Left cardiac atrium (tissue), 4 donors: ENCODE measurements at regions not wholly inside any gene's neighbourhood (a gene's known extent, or its start where the extent isn't known, plus 50 kb on each side); places are given as distances from the start of the nearest gene placed in this dataset.

Experiments used
- ATAC-seq, 2 donors: fragments of 200-7000 bp; cut with Tn5 transposase; one replicate each; pipeline ENCODE4 v1.9.1; 2020; ENCODE audit warnings: mild to moderate bottlenecking in 2 of 2, moderate library complexity in 2 of 2
- DNase-seq: peaks from one replicate; pipeline ENCODE4 v3.0.0-alpha.2; 2020
- intact Hi-C, 2 donors: fragments of 100-400 bp; cut with DNase I; formaldehyde crosslinking; loops; one replicate each; pipeline versions ENCODE4 v1.14.1 to v1.15.1; 2022 to 2023
- donor health status: DM: no; HTN: yes; CAD: no.
- donor health status: DM: no; HTN: yes; CAD: no; lungs with severe emphysema.
- donor health status: DM: yes; HTN: yes; CAD: no.
- donor health status: Dilated cardiomyopathy.

DNA sequence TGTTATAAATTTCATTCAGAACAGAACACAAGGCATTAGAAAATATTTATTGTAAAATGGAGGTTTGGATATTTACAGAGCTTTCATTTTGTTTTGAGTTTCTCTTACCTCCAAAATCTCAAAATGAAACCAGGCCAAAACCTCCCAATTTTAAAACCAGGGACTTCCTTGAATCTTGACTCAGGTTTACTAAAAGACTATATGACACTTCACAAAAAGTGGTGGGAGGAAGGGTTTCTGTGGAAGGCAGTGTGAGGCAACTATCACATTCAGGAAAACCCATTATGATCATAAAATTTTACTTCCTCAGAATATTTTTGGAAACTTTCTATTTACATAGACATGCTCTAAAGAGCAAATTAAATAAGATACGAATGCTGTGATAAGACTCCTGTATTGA, 205.8 kb upstream of the EOMES start:
- intact Hi-C loops, result no loop called here
- ATAC-seq (no peak), DNase-seq (no peak)

GRCh38 chr3:27930052-27930602, 208.0 kb upstream of the EOMES start:
- ATAC-seq (no peak), DNase-seq (no peak)
- intact Hi-C loops, result no loop called here

DNA sequence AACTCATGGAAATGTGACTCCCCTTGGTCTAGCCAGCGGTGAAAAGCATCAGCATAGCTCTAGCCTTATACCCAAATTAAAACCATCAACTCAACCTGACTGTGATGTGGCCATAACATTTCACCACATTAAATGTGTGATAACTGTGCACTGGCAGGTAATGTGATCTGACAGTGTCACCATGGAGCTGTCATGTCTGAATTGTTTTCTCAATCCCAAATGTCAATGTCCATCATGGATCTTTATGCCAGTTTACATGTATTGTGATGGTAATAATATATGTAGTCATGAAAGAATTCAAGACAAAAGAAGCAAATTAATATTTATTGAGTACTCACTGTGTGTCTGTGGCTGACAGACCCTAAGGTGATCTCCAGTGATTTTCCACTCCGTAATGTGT, 213.4 kb upstream of the EOMES start:
- intact Hi-C loops, result no loop called here
- ATAC-seq (no peak), DNase-seq (no peak)

DNA sequence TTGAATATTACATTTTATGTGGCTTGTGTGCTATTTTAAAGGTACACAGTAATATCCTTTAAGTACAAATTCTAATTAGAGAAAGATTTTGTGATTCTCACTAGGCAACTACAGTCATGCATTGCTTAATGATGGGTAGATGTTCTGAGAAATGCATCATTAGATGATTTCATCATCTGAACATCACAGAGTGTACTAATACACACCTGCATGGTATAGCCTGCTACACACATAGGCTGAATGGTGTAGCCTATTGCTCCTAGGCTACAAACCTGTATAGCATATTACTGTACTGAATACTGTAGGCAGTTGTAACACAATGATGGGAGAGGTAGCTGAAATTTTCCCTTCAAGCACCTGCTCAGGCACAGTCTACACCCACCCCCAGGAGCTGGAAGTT, 217.4 kb upstream of the EOMES start:
- ATAC-seq (no peak), DNase-seq (no peak)
- intact Hi-C loops, result no loop called here

DNA sequence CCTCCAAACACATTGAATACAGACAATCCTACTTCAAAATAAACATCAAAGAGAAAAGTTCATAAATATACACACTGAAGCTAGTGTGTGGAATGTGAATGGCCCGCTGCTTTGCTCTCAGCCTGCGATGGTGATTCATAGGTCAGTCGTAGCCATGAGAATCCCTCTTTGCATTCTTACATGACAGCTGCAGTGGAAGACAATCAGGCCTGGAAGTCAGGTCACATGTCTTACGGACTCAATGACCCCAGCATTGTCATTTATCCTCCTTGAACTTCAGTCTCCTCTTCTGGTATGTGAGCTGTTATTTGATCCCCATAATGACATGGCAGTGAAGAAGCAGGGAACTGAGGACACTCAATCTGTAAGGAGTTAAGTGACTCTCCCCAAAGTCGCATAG, 217.8 kb upstream of the EOMES start:
- ATAC-seq (no peak), DNase-seq (no peak)
- intact Hi-C loops, result no loop called here

DNA sequence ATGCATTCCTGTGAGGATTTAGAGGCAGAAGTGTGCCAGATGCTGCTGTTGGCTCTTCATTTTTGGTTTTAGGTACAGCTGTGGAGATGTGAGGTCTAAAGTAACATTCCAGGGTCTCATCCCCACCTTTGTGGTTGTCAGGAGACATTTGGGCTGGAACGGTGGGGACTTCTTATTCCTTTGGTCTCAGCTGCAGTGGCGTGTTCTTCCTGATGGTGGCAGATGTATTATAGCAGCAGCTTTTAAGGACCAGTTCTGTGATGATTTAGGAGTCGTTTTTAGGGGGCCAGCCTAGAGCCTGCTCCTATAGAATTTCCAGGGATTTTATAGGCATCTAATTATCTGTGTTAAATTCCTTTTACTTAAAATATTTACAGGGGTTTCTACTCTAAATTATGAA, 221.0 kb upstream of the EOMES start:
- DNase-seq (no peak), ATAC-seq (no peak)
- intact Hi-C loops, result no loop called here

GRCh38 chr3:27945229-27945628, 223.1 kb upstream of the EOMES start:
- intact Hi-C loops, result no loop called here
- no peak for ATAC-seq

GRCh38 chr3:27960133-27960532, 238.0 kb upstream of the EOMES start:
- intact Hi-C loops, result no loop called here
- ATAC-seq (no peak), DNase-seq (no peak)

More at GRCh38 chr3:27945229-27945628, 223.1 kb upstream of the EOMES start:
- no peak for DNase-seq

- ATAC-seq, result no peak
- no peak for DNase-seq
- intact Hi-C loops, result no loop called here
Observed at GRCh38 chr3:27963519-27963918, 241.4 kb upstream of the EOMES start.

- intact Hi-C loops, result no loop called here
- ATAC-seq (no peak), DNase-seq (no peak)
Observed at GRCh38 chr3:27971600-27971999, 249.5 kb upstream of the EOMES start.

- ATAC-seq (peak in 1 of 2 donors; percentile 29), DNase-seq (no peak)
- intact Hi-C loops, result no loop called here
Observed at GRCh38 chr3:27976933-27977332, 254.8 kb upstream of the EOMES start.

DNA sequence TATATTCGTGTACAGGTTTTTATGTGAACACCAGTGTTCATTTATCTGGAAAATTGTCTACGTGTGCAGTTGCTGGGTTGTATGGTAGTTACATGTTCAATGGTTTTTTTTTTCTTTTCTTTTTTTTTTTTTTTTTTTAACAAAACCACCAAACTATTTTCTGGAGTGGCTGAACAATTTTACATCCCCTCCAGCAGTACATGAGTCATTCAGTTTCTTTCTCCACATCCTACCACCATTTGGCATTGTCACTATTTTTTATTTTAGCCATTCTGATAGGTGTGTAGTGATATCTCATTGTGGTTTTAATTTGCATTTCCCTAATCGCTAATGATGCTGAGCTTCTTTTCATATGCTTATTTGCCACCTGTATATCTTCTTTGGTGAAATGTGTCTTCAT, 256.3 kb upstream of the EOMES start:
- no peak for DNase-seq
- intact Hi-C loops, result no loop called here
- ATAC-seq, result no peak

DNA sequence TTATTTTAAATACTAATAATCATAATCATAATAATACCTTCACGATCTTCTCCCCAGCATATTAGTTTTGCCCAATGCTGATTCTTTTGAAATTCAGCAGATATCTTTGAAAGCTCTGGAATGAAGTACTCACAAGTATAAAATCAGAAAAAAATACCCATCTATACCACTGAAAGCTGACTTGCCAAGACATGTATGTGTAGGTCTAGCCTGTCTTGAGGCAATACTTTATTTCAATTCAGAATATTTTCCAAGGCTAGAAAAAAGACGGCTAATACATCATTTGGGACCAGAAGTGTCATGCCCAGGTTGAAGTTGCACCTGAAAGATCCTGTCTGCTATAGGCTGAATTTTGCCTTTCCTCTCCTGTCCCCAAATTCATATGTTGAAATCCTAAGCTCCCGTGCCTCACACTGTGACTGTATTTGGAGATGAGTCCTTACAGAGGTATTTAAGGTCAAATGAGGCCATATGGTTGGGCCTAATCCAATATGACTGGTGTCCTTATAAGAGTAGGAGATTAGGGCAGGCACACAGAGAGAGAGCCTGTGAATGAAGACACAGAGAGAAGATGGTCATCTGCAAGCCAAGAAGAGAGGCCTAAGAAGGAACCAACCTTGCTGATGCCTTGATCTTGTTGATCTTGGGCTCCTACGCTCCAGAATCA, 255.9 kb upstream of the CMC1 start:
- intact Hi-C loops, result no loop called here
- no peak for DNase-seq
- ATAC-seq, result no peak

DNA sequence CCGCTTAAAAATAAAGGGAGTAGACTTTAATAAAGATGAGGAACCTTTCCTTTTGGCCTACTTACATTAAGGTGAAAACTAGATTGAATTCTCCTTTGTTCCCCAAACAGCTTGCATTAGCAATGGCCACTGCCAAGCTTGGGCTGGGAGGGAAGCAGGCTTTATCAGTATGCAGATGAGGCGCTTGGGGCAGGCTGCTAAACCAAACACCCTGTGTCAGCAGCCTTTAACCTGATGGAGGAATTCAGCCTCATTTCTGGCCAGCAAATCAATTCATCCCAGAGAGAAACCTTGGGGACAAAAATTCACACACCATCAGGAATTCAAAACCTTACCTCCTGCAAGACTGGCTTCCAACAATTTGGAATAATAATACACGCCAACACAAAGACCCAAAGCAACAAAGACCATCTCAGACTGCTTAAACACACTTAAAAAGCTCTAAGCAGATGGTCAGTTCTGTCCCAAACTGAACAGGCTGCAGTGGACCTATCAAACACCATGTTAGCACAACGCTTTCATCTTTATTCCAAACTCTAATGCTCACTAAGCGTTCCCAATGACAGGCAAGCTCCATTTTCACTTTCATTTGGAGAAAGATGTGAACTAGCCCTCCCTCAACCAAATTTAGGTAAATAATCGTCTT, 255.1 kb upstream of the CMC1 start:
- DNase-seq, result no peak
- ATAC-seq, result no peak
- intact Hi-C loops, result no loop called here

DNA sequence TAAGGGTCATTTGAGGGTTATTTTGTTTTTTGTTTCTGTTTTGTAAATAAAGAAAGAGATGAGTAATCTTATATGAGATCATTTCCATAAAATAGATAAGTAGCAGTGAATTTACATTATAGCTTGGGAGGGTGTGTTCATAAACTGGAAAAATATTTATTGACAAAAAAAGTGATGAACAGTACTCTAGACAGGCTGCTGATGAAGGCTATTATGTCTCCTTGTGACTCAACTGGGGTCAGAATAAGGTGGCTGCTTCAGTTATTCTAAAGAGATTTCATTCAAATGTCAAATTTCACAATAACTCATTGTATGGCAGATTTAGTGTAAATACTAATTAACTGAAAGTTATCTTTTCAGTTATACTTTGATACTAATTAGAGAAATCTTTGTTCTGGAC, 251.1 kb upstream of the CMC1 start:
- ATAC-seq (no peak), DNase-seq (no peak)
- intact Hi-C loops, result no loop called here

GRCh38 chr3:27990837-27991236, 250.6 kb upstream of the CMC1 start:
- DNase-seq (no peak), ATAC-seq (no peak)
- intact Hi-C loops, result no loop called here

- DNase-seq (no peak), ATAC-seq (no peak)
- intact Hi-C loops, result no loop called here
Observed at GRCh38 chr3:27993051-27993450, 248.4 kb upstream of the CMC1 start.

GRCh38 chr3:28000608-28001007, 240.8 kb upstream of the CMC1 start:
- intact Hi-C loops, result no loop called here
- no peak for DNase-seq
- no peak for ATAC-seq

DNA sequence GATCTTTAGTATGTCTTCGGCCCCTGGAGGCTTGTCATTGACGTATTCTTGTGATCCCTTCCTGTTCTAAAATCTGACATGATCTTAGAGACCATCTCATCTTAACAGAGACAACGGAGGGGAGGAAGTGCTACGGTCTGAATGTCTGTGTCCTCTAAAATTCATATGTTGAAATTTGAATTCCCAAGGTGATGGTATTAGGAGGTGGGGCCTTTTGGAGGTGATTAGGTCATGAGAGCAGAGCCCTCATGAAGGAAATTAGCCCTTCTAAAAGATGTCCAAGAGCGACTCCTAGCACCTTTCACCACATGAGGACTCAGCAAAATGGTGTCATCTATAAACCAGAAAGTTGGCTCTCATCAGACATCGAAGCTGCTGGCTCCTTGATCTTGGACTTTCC, 233.2 kb upstream of the CMC1 start:
- no peak for ATAC-seq
- DNase-seq, result no peak
- intact Hi-C loops, result no loop called here

DNA sequence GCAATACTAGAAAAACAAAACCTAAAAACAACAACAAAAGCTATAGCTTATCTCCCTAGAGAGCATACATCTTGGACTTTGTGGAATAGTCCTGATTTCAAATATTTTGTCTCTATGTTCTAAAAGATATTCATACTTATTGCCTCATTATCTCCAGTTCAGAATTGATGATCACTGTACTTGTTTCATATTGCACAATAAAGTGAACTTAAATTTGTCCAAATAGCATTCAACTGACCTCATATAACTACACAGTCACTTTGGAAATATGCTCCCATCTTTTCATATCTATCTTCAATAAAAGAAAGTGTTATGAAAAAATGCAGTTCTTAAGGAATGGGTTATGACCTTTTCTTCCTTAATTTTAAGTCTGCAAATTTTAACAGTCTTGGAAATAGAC, 228.6 kb upstream of the CMC1 start:
- ATAC-seq (no peak), DNase-seq (no peak)
- intact Hi-C loops, result no loop called here

GRCh38 chr3:28013864-28014473, 227.4 kb upstream of the CMC1 start:
- intact Hi-C loops, result no loop called here
- ATAC-seq, result no peak
- DNase-seq, result no peak
